ENCODE measurements at regions not wholly inside any gene's neighbourhood (a gene's known extent, or its start where the extent isn't known, plus 50 kb on each side); places are given as distances from the start of the nearest gene placed in this dataset.
"Not testable (repeated sequence)": the region's sequence is repeated elsewhere in the genome, so short reads cannot be mapped to it uniquely, and the experiment has no call there.

DNA sequence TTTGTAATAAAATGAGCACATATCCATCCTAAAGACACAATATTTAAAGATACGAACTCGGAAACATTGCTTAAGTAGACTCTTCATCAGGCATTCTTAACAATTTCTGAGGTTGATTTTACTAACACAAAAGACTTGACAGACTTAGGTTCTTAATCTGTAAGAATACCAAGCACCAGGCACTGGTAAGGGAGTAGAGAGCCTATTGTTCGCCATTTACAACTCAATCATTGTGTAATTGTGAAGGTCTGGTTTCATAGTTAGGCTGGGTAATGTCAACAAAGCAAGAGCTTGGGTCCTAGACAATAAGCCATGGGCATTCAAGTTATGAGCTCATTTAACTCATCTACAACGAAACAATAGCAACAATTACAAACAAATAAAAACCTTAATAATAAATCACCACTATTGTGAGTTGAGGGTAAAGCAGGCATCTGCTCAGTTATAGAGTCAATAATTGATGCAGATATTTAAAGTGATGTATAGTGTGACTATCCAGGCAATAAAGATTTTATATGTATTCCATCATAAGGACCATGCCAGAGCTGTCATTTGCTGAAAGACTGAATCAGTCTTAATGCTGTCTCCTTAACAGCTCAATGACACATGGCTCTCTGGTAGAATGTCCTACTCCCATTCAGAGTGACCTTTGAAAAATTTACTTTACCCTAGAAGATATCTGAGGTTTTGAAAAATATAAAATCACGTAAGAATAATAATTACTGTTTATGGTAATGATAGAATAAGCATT lies 664.0 kb upstream of the PCDH7 start:
- DNase-seq (ENCODE audit: low spot score in 2 of 2) = no peak
- Histone ChIP-seq H3K27me3 (no peaks in the 10 kb centered on the region), H3K4me1 (no peaks in the 10 kb centered on the region), H3K27ac (no peak overlapping the region), H3K4me3 (no peak overlapping the region), H3K36me3 (no peaks in the 10 kb centered on the region), H3K9me3 (no peaks in the 10 kb centered on the region)
- TF ChIP-seq, protein P1, sequence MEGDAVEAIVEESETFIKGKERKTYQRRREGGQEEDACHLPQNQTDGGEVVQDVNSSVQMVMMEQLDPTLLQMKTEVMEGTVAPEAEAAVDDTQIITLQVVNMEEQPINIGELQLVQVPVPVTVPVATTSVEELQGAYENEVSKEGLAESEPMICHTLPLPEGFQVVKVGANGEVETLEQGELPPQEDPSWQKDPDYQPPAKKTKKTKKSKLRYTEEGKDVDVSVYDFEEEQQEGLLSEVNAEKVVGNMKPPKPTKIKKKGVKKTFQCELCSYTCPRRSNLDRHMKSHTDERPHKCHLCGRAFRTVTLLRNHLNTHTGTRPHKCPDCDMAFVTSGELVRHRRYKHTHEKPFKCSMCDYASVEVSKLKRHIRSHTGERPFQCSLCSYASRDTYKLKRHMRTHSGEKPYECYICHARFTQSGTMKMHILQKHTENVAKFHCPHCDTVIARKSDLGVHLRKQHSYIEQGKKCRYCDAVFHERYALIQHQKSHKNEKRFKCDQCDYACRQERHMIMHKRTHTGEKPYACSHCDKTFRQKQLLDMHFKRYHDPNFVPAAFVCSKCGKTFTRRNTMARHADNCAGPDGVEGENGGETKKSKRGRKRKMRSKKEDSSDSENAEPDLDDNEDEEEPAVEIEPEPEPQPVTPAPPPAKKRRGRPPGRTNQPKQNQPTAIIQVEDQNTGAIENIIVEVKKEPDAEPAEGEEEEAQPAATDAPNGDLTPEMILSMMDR (IDR thresholded peaks at IDR 0.05) = no peak
- no peak for TF ChIP-seq POLR2A (IDR thresholded peaks at IDR 0.05)
- TF ChIP-seq EP300 (IDR thresholded peaks at IDR 0.05) = no peak
- TF ChIP-seq POLR2AphosphoS5 (IDR thresholded peaks at IDR 0.05) = no peak
- 87% methylated on average over 5 of the region's 5 CpGs for WGBS

DNA sequence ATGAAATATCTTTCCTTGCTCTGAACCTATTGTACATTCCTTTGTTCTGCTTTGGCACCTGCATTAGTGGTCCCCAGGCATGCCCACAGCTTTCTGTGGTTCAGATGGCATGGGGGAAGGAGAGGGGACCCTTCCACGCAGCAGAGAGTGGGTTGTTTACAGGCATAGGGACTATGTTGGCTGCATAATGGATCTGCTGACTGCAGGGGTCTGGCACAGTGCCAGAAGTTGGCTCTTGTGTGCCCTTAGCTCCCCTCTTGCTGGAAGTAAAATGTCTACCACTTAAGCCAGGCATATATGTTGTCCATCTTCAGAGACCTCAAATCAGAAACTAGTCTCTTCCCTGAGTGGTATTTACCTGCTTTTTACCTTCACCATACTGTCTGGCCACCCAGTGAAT lies 651.9 kb upstream of the PCDH7 start:
- no peaks in the 10 kb centered on the region for H3K4me1 ChIP-seq
- 56% methylated on average over 1 of the region's 1 CpG for WGBS
- no peak overlapping the region for H3K27ac ChIP-seq
- H3K36me3 ChIP-seq = no peaks in the 10 kb centered on the region
- DNase-seq (ENCODE audit: low spot score in 2 of 2) = no peak
- TF ChIP-seq POLR2AphosphoS5 (IDR thresholded peaks at IDR 0.05) (no peak), EP300 (IDR thresholded peaks at IDR 0.05) (no peak), POLR2A (IDR thresholded peaks at IDR 0.05) (no peak)
- TF ChIP-seq, protein P1 (IDR thresholded peaks at IDR 0.05) = no peak
- no peaks in the 10 kb centered on the region for H3K9me3 ChIP-seq
- no peak overlapping the region for H3K4me3 ChIP-seq
- no peaks in the 10 kb centered on the region for H3K27me3 ChIP-seq

DNA sequence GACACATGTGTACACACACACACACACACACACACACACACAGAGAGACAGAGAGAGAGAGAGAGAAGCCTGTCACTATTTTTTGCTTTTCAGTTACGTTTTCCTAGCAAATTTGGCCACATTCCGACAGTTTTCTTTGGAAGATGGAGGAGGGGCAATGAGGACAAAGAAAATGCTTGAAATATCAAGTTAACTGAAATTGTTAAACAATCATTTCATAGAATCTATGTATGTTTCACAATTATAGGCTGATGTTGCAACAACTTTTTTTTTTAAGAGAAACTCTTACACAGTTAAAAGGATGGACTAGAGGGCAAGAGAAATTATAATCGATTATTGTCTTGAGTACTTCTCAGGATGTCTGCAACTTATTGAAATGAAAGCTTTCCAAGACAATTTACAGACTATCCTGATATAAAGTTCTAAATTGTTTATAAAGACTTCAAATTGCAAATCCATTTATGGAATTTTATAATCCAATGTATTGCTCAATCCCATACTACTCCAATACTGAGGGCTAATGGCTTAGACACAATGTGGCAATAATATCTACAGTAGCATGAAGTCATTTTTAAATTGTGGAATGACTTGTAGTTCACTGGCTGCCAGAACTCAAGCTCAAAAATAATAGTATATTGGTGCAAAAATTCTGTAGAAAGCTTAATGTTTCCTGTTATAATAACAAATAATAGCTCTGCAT lies 647.0 kb upstream of the PCDH7 start:
- Histone ChIP-seq H3K4me3 (no peak overlapping the region), H3K4me1 (no peaks in the 10 kb centered on the region), H3K27ac (no peak overlapping the region), H3K9me3 (peaks cover 4% of the 10 kb centered on the region), H3K27me3 (no peaks in the 10 kb centered on the region), H3K36me3 (no peaks in the 10 kb centered on the region)
- no peak for DNase-seq (ENCODE audit: low spot score in 2 of 2)
- TF ChIP-seq POLR2AphosphoS5 (IDR thresholded peaks at IDR 0.05) = no peak
- TF ChIP-seq, protein P1 (IDR thresholded peaks at IDR 0.05) = no peak
- no peak for TF ChIP-seq POLR2A (IDR thresholded peaks at IDR 0.05)
- no peak for TF ChIP-seq EP300 (IDR thresholded peaks at IDR 0.05)
- WGBS = 62% methylated on average over 3 of the region's 3 CpGs

DNA sequence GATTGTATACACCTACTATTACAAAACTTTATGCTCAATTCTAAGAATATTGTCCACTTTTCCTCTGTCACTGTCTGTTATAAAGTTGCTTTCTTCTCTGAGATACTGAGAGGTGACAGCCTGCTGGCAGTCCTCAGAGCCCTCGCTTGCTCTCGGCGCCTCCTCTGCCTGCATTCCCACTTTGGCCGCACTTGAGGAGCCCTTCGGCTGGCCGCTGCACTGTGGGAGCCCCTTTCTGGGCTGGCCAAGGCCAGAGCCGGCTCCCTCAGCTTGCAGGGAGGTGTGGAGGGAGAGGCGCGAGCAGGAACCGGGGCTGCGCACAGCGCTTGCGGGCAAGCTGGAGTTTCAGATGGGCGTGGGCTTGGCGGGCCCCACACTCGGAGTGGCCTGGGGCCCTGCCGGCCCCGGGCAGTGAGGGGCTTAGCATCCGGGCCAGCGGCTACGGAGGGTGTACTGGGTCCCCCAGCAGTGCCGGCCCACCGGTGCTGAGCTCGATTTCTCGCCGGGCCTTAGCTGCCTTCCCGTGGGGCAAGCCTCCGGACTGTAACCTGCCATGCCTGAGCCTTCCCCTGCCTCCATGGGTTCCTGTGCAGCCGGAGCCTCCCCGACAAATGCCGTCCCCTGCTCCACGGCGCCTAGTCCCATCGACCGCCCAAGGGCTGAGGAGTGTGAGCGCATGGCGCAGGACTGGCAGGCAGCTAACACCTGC lies 627.6 kb upstream of the PCDH7 start:
- not testable (repeated sequence) for H3K4me1 ChIP-seq; H3K4me3 ChIP-seq; H3K27me3 ChIP-seq; H3K27ac ChIP-seq; H3K36me3 ChIP-seq; DNase-seq (ENCODE audit: low spot score in 2 of 2); H3K9me3 ChIP-seq
- WGBS = 99% methylated on average over 18 of the region's 37 CpGs

DNA sequence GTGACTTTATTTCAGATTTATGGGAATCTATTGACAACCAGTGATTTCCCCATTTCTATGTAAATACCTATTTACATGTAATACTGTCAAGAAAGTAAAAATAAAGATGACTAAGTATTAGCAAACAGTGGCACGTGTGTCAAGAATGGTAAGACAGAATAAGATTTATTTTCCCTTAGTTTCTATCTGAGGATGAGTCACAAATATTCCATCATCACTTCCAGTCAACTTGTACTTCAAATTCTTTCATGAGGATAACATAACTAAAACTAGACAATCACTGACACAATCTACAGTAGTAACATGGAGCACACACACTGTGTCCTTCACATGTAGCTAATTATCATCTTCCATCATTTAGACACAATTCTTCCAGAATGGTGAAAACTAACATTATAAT lies 625.3 kb upstream of the PCDH7 start:
- Histone ChIP-seq H3K27me3 (no peaks in the 10 kb centered on the region), H3K4me3 (no peak overlapping the region), H3K4me1 (no peaks in the 10 kb centered on the region), H3K27ac (no peak overlapping the region), H3K36me3 (no peaks in the 10 kb centered on the region), H3K9me3 (peaks cover 3% of the 10 kb centered on the region)
- TF ChIP-seq EP300 (IDR thresholded peaks at IDR 0.05) (no peak), POLR2A (IDR thresholded peaks at IDR 0.05) (no peak)
- 45% methylated on average over 1 of the region's 1 CpG for WGBS
- no peak for DNase-seq (ENCODE audit: low spot score in 2 of 2)

DNA sequence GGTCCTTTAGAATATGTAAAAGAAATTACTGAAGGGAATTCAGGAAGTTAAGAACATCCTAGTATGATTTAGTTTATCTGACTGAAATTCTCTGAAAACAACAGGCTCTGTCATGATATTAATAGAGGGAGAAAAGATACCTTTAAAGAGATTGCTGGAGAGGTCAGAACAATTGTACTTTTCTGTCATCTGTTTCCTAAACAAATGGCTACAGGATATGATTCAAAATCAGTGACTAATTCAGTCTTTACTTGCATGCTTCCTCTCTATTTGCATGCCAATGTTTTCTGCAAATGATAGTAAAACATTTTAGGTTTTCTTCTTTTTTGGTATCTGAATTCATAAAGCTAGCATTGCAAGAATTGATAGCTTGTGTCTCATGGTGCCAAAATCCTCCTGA lies 616.7 kb upstream of the PCDH7 start:
- H3K27me3 ChIP-seq = no peaks in the 10 kb centered on the region
- TF ChIP-seq POLR2A (IDR thresholded peaks at IDR 0.05) (no peak), POLR2AphosphoS5 (IDR thresholded peaks at IDR 0.05) (no peak), EP300 (IDR thresholded peaks at IDR 0.05) (no peak)
- TF ChIP-seq, protein P1 (IDR thresholded peaks at IDR 0.05) = no peak
- DNase-seq (ENCODE audit: low spot score in 2 of 2) = no peak
- no peak overlapping the region for H3K4me3 ChIP-seq
- peaks cover 12% of the 10 kb centered on the region for H3K9me3 ChIP-seq
- no peaks in the 10 kb centered on the region for H3K4me1 ChIP-seq
- no peaks in the 10 kb centered on the region for H3K36me3 ChIP-seq
- no peak overlapping the region for H3K27ac ChIP-seq

Measured in suprapubic skin (tissue), 4 donors.